GM10266 (cell line): ENCODE measurements at regions not wholly inside any gene's neighbourhood (a gene's known extent, or its start where the extent isn't known, plus 50 kb on each side); places are given as distances from the start of the nearest gene placed in this dataset.

Experiments used
- DNase-seq: peaks from one replicate; pipeline ENCODE4 v3.0.0; 2012; ENCODE audit errors: extremely low spot score
- TF ChIP-seq, protein P1 (sequence below): IDR thresholded peaks from 2 replicates; pipeline ENCODE4 v1.5.1; 2012; ENCODE audit warnings: mild to moderate bottlenecking, low read depth; ENCODE audit not compliant: control insufficient read depth, insufficient read depth; ENCODE audit errors: missing control alignments

- DNase-seq: no peak
- TF ChIP-seq, protein P1, sequence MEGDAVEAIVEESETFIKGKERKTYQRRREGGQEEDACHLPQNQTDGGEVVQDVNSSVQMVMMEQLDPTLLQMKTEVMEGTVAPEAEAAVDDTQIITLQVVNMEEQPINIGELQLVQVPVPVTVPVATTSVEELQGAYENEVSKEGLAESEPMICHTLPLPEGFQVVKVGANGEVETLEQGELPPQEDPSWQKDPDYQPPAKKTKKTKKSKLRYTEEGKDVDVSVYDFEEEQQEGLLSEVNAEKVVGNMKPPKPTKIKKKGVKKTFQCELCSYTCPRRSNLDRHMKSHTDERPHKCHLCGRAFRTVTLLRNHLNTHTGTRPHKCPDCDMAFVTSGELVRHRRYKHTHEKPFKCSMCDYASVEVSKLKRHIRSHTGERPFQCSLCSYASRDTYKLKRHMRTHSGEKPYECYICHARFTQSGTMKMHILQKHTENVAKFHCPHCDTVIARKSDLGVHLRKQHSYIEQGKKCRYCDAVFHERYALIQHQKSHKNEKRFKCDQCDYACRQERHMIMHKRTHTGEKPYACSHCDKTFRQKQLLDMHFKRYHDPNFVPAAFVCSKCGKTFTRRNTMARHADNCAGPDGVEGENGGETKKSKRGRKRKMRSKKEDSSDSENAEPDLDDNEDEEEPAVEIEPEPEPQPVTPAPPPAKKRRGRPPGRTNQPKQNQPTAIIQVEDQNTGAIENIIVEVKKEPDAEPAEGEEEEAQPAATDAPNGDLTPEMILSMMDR: no peak
These were observed 416.3 kb upstream of the B3GALT2 start for GRCh38 chr1:193602705-193603104.

DNA sequence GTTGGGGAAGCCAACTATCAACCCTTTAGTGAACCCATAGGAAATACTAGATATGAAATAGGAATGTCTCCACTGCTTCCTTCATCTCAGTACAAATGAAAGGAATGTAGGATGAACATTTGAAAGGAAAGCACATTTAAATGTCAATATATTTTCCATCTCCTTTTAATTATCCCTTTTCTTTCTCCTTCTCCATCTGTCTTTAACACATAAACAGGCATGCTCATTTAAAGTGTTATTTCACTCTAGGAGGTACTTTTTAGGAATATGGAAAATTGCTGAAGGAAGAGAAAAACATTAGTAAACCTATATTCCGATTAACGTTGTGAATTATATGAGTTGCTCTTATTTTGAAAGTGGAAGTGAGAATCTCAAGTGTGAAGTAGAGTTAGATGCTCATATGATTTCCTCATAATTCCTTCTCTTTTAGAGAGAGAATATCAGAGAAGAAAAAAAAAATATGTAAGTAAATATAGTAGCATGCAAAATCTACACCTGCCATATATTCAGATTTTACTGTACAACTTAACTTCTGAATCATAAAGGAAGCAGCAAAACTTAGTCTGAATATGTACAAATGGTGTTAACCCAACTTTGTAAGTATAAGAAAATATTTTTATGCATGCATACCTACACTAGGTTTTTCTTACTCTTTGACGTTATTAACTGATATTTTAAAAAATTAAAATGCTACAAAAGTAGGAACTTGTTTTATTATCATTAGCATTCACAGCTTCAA is 406.9 kb upstream of the B3GALT2 start:
- TF ChIP-seq, protein P1: no peak
- DNase-seq: no peak

DNA sequence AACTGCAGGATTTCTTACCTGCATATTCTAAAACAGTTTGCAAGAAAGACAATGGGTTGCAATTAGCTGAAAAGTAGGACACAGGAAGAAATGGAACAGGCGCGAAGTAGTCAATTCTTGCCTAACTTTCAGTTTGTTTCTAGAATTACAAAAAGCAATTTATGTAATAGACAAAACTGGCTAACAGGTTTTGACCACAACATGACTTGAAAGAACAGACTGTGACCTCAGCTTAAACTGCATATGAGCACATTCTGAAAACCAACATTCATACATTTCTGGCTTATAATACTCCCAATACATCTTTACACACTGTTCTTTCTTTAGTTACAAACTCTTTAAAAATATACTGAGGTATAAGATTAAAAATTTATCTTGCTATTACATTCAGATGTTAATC is 405.9 kb upstream of the B3GALT2 start:
- TF ChIP-seq, protein P1: no peak
- DNase-seq: no peak

GRCh38 chr1:193590102-193590501 is 403.7 kb upstream of the B3GALT2 start:
- no peak for DNase-seq
- TF ChIP-seq, protein P1: no peak

DNA sequence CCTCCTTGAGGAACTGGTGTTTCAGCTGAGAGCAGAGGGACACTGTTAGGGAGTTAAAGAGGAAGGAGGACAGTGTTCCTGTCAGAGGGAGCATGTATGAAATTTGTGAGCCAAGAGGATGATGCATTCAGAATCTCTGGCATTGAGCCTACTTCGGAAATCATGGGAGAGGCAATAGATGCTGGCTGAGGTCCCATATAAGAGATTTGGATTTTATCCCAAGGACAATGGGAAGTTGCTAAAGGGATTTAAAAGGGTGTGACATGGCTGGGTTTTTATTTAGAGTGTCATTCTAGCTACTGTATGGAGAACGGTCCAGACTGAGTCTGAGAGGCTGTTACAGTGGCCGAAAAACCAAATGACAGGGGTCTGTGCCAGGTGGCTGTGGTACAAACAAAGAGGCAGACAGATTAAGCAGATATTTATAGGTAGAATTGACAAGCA is 403.2 kb upstream of the B3GALT2 start:
- TF ChIP-seq, protein P1: no peak
- DNase-seq: no peak

GRCh38 chr1:193588311-193589082 is 402.1 kb upstream of the B3GALT2 start:
- DNase-seq: no peak

More at GRCh38 chr1:193588311-193589082, 402.1 kb upstream of the B3GALT2 start:
- TF ChIP-seq, protein P1: no peak
